Thoracic aorta (tissue), 2 donors: ENCODE measurements at regions not wholly inside any gene's neighbourhood (a gene's known extent, or its start where the extent isn't known, plus 50 kb on each side); places are given as distances from the start of the nearest gene placed in this dataset.

Source experiments
- ATAC-seq: fragments of 150-250 bp; one replicate; pipeline ENCODE4 v1.8.0; 2017; ENCODE audit warnings: low read depth; ENCODE audit not compliant: insufficient number of reproducible peaks, low FRiP score
- DNase-seq: peaks from one replicate; pipeline ENCODE4 v3.0.0-alpha.2; 2020; ENCODE audit warnings: low spot score
- H3K27ac ChIP-seq, 2 donors: fragments of 200-600 bp; sonication (generic); 1 replicate in 1 of 2; 2 replicates in 1 of 2; pipeline ENCODE4 v1.5.1; 2016; ENCODE audit warnings: mild to moderate bottlenecking in 2 of 2, moderate library complexity in 2 of 2
- H3K27me3 ChIP-seq: fragments of 200-600 bp; sonication (generic); replicated peaks from 2 replicates; pipeline ENCODE4 v1.6.0; 2016; ENCODE audit warnings: mild to moderate bottlenecking; ENCODE audit not compliant: insufficient read depth
- H3K36me3 ChIP-seq: fragments of 200-600 bp; sonication (generic); one replicate; pipeline ENCODE4 v1.5.1; 2016
- H3K4me1 ChIP-seq, 2 donors: fragments of 200-600 bp; sonication (generic); 1 replicate in 1 of 2; 2 replicates in 1 of 2; pipeline versions ENCODE4 v1.5.1 to v1.6.0; 2016; ENCODE audit warnings: low read depth in 2 of 2, mild to moderate bottlenecking in 1 of 2; ENCODE audit not compliant: control insufficient read depth in 1 of 2
- H3K4me3 ChIP-seq: fragments of 200-600 bp; sonication (generic); 2 replicates; pipeline ENCODE4 v1.5.1; 2016; ENCODE audit warnings: mild to moderate bottlenecking
- H3K9me3 ChIP-seq: fragments of 200-600 bp; sonication (generic); 2 replicates; pipeline ENCODE4 v1.5.1; 2016
- CTCF ChIP-seq: fragments of 200-600 bp; sonication (generic); IDR thresholded peaks from one replicate; pipeline ENCODE4 v1.5.1; 2019; ENCODE audit warnings: antibody characterized with exemption

GRCh38 chr3:79871656-79872055 lies 103.9 kb upstream of the ROBO1 start:
- no peak overlapping the region for H3K4me3 ChIP-seq
- TF ChIP-seq CTCF: no peak
- ATAC-seq (no peak), DNase-seq (no peak)
- no peaks in the 10 kb centered on the region for H3K27me3 ChIP-seq
- no peaks in the 10 kb centered on the region for H3K36me3 ChIP-seq
- H3K4me1 ChIP-seq: peaks cover 7 to 22% of the 10 kb centered on the region in 2 donors
- H3K9me3 ChIP-seq: no peaks in the 10 kb centered on the region
- no peak overlapping the region for H3K27ac ChIP-seq

GRCh38 chr3:79870313-79870620 lies 102.5 kb upstream of the ROBO1 start:
- no peaks in the 10 kb centered on the region for H3K36me3 ChIP-seq
- DNase-seq: no peak
- H3K4me1 ChIP-seq: peaks cover 7 to 22% of the 10 kb centered on the region in 2 donors
- no peak overlapping the region for H3K27ac ChIP-seq
- no peak for ATAC-seq
- H3K27me3 ChIP-seq: no peaks in the 10 kb centered on the region
- TF ChIP-seq CTCF: no peak
- no peaks in the 10 kb centered on the region for H3K9me3 ChIP-seq
- H3K4me3 ChIP-seq: no peak overlapping the region

GRCh38 chr3:79869461-79870312 lies 101.9 kb upstream of the ROBO1 start:
- DNase-seq (no peak), ATAC-seq (no peak)
- no peaks in the 10 kb centered on the region for H3K9me3 ChIP-seq
- H3K4me3 ChIP-seq: no peak overlapping the region
- no peaks in the 10 kb centered on the region for H3K36me3 ChIP-seq
- no peak for TF ChIP-seq CTCF
- peaks cover 7 to 22% of the 10 kb centered on the region in 2 donors for H3K4me1 ChIP-seq
- H3K27ac ChIP-seq: no peak overlapping the region
- H3K27me3 ChIP-seq: no peaks in the 10 kb centered on the region

- Histone ChIP-seq H3K4me3 (no peak overlapping the region), H3K4me1 (peaks cover under 1 to 1% of the 10 kb centered on the region in 2 donors), H3K36me3 (no peaks in the 10 kb centered on the region), H3K27me3 (no peaks in the 10 kb centered on the region), H3K9me3 (no peaks in the 10 kb centered on the region), H3K27ac (no peak overlapping the region)
- no peak for ATAC-seq
- DNase-seq: no peak
- TF ChIP-seq CTCF: no peak
Measured at GRCh38 chr3:79866162-79866561, 98.4 kb upstream of the ROBO1 start.

GRCh38 chr3:79864077-79864476 lies 96.3 kb upstream of the ROBO1 start:
- Histone ChIP-seq H3K4me1 (no peaks in the 10 kb centered on the region), H3K4me3 (no peak overlapping the region), H3K36me3 (no peaks in the 10 kb centered on the region), H3K27ac (no peak overlapping the region), H3K9me3 (no peaks in the 10 kb centered on the region), H3K27me3 (no peaks in the 10 kb centered on the region)
- ATAC-seq (no peak), DNase-seq (no peak)
- no peak for TF ChIP-seq CTCF
